DMS53 treated with DMSO at 0.1 percent for 48 hours (cell line): ENCODE measurements at regions not wholly inside any gene's neighbourhood (a gene's known extent, or its start where the extent isn't known, plus 50 kb on each side); places are given as distances from the start of the nearest gene placed in this dataset.
"Not testable (repeated sequence)": the region's sequence is repeated elsewhere in the genome, so short reads cannot be mapped to it uniquely, and the experiment has no call there.

ENCODE experiments used
- DNase-seq: peaks from one replicate; lab custom pipeline; 2025; ENCODE audit not compliant: unreplicated experiment; lab: John Stamatoyannopoulos, UW

DNA sequence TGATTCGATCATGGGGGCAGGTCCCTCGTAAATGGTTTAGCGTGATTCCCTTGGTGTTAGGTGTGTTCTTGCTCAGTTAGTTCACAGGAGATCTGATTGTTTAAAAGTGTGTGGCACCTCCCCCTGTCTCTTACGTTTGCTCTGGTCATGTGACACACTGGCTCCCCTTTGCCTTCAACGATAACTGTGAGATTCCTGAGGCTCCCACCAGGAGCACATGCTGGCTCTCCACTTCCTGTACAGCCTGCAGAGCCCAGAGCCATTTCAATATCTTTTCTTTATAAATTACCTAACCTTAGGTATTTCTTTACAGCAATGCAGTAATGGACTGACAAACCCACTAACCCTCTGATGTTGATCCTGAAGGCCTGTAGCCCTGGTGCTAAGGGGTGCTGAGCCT is 141.9 kb downstream of the FCRL5 start:
- DNase-seq: no peak

DNA sequence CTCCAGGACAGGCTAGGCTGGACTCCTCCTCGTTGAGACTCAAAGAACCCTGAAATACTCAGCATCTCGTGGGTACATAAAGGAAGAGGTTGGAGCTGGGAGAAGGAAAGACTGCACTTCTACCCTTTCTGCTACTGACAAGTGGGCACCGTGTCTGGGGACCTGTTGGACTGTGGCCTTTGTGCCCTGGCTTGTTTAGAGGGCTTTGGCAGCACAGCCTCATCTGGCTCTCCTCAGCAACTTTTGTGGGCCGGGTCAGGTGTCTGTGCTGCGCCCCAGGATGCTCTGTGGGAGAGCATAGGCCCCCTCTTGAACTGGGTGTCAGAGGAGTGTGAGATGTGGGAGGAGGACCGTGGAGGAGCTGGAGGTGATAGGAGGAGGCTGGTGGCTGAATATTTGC is 142.4 kb downstream of the FCRL5 start:
- DNase-seq: no peak

DNA sequence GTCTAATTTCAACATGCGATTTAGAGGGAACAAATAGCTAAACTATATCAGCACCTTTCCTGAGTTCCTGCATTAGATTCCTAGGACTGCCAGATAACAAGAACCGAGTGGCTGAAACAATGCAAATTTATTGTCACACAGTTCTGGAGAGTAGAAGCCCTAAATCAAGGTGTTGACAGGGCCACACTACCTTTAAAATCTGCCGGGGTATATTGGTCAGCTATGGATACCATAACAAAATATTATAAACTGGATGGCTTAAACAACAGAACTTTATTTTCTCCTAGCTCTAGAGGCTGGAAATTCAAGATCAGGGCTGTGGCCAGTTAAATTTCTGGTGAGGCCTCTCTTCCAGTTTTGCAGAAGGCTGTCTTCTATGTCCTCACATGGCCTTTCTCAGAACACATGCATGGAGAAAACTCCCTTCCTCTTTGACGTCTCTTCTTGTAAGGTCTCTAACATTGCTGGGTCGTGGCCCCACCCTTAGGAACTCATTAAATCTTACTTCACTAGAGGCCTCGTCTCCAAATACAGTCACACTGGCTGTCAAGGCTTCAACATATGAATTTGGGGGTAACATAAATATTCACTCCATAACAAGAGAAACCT is 144.3 kb downstream of the FCRL5 start:
- no peak for DNase-seq

DNA sequence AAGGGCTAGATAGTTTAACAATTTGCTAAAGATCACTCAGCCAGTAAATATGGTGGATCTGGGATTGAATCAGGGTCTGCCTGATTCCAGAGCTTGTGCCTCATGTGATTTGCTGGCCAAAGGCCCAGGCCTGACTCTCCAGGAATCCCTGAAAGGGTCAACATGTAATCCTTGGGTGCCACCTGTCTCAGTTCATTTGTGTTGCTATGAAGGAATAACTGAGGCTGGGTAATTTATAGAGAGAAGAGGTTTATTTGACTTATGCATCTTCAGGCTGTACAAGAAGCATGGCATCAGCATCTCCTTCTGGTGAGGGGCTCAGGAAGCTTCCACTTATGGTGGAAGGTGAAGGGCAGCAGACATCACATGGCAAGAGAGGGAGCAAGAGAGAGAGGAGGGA is 144.9 kb downstream of the FCRL5 start:
- DNase-seq: no peak

DNA sequence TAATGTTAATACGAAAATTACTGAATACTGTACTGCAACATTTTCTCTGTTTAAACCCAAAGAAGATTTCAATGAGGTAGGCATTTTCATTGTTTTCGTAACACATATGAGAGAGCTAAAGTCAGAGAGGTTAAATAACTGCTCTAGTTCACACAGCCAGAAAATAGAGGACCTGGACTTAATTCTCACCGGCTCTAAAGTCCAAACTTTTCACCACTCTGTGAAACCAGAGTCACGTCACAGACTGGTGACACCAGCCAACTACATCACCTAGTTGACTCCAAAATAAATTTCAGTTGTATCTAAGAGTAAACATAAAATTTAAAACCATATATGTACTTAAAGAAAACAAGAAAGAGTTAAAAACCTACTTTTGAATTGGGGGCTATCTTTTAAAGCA is 146.7 kb downstream of the FCRL5 start:
- DNase-seq: no peak

DNA sequence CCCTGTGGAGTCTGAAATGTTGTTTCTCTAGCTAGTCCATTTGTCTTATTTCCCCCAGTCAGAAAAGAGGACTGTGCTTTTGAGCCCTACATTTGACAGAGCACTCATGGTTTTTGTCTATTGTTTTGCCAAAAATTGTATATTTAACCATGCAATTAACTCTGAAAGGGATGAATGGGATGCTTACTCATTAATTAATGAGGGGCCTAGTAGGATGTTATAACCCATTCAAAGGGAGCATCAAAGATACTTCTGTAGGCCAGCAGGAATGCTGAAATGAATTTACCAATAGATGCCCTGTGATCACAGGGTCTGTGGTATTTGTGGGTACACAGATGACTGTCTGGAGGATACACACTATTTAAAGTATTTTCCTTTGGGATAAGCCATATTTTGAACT is 147.7 kb downstream of the FCRL5 start:
- DNase-seq: no peak

DNA sequence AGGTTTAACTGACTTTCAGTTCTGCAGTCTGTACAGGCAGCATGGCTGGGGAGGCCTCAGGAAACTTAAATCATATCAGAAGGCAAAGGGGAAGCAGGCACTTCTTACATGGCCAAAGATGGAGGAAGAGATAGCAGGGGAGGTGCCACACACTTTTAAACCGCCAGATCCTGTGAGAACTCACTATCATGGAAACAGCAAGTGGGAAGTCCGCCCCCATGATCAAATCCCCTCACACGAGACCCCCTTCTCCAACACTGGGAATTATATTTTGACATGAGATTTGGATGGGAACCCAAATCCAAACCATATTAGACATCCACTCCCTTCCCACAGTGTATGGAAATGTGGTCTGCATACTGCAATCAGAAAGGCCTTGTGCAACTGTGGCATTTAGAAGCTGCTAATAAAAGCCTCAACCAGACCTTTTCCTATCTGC is 148.2 kb downstream of the FCRL5 start:
- DNase-seq: no peak

DNA sequence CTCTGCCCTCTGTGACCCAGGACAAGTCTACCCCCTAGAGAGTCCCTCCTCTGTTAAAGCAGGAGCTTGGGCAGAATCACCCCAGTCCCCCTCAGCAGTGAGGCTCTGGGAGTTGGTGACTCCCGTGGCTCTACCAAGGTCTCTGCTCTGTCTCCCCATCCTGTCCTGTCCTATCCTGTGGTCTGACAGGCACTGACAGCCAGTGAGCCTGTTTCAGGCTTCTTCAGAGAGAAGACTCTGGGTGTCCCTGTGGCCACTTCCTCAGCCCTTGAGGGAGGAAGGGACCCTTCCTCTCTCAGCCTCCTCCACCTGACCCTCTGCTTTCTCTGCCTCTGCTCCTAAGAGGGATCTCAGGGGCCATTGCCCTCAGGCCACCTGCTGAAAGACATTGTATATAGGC is 148.7 kb downstream of the FCRL5 start:
- DNase-seq: no peak

DNA sequence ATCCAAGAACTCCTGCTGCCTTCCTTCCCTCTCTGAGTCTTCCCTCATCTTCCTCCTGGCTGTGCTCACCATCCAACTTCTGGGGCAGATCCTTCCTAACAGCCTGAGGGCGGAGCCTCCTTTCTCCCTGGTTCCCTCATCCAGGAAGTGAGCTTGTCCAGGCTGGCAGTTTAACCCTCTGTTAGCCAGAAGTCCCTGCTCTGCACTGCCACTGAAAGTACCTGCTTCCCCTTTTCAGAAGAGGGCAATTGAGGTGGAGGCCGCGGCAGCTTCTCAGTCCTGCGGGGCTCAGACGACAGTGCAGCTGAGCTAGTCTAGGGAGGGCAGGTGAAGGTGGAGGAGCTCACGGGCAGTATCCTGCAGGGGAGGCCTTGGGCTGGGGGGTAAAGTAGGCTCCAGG is 149.1 kb downstream of the FCRL5 start:
- DNase-seq: no peak

DNA sequence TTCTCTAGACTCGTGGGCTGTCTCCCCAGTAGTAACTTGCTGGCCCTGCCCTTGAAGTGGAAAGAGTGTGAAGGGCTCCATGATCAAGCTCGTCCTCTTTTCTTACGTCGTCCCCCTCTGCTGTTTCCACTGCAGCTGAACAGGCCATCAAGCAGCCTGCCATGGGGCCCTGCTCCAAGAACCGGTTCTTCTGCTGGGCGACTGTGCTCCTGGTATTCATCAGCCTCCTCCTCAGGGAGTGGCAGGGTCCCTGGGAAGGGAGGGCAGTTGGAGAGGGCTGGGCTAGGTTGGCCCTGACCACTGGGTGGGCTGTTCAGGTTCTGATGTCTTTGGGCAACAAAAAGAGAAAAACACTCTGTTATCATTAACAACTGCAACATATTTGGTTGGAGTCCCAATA is 151.5 kb downstream of the FCRL5 start:
- DNase-seq: no peak

DNA sequence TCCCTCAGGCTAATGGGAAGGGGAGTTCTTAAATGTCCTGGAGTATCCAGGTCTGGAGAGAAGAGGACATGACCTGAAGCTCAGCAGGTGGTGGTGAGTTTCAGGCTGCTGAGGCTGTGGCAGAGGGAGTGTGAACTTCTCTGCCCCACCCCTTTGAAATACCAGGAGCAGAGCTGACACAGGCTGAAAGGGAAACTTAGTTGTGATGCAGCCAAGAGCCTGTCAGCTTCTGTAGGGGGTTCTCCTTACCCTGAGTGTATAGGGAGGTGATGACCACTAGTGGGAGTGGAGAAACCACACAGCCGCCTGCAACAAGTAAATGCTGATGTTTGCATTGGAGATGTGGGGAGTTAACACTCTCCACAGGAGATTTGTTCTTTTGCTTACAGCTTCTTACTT is 152.3 kb downstream of the FCRL5 start:
- DNase-seq: no peak

DNA sequence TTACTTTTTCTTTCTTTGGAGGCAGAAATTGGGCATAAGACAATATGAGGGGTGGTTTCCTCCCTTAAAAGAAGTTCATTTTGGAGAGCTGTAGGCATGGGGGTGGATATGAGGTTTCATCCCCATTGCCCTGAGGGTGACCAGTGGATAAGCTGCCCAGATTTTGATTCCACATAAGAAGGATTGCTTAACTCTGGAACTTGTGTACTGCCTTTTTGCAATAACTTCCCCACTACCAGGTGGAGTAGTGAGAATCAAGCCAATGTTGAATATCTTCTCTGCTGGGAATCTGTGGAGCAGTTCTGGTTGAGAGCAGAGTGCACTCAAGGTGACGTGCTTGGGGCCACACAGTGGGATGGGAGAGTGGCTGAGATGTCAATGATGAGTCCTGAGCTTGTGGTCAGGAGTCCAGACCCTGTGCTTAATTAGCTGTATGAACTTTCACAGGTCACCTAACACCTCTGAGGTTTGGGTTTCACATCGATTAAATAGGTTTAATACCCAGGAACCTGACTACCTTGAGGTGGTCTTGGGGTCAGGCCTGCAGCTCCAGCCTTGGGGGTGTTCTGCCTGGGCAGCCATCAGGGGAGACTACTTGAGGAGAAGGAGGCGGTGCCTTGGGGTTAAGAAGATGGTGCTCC is 152.9 kb downstream of the FCRL5 start:
- DNase-seq: no peak

DNA sequence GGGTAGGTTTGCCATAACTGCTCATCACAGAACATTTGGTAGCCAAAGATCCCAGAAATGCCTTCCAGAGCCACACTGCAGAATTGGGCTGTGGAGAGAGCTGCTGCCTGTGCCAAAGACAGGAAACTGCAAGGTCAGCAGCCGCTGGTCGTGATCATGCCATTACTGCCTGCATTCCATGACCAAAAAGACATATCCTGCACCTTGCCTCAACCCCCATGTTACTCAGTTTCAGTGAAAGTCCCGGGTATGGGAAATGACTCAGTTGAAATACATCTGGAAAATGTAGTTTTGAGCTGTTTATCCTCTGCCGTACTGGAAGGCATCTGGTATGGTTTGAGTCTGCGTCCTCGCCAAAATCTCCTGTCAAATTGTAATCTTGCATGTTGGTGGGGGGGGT is 161.7 kb downstream of the FCRL5 start:
- no peak for DNase-seq

DNA sequence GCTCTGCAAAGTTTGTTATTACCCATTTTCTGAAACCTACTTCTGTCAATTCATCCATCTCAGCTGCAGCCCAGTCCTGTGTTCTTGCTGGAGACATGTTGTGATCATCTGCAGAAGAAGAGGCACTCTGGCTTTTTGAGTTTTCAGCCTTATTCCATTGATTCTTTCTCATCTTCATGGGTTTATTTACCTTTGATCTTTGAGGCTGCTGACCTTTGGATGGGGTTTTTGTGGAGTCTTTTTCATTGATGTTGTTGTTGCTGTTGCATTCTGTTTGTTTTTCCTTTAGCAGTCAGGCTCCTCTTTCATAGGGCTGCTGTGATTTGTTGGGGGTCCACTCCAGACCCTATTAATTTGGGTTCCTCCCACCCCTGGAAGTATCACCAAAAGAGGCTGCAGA is 164.3 kb downstream of the FCRL5 start:
- DNase-seq: no peak

DNA sequence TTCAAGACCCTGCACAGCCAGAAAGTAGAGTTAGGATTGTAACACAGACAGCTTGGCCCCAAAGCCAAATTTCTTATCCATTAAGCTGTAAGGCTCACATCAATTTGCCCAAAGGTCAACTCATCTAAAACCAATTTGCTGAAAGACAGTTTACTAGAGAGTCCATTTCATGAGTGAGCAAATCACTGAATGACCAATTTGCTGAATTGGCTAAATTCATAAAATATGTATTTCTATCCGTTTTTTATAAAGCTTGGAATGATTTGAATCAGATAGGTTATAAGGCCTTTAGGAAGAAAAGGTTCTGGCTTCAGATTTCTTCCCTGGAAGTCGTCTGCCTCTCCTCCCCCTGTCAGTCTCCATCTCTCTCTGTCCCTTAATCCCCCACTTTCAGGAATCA is 168.1 kb downstream of the FCRL5 start:
- DNase-seq: no peak

DNA sequence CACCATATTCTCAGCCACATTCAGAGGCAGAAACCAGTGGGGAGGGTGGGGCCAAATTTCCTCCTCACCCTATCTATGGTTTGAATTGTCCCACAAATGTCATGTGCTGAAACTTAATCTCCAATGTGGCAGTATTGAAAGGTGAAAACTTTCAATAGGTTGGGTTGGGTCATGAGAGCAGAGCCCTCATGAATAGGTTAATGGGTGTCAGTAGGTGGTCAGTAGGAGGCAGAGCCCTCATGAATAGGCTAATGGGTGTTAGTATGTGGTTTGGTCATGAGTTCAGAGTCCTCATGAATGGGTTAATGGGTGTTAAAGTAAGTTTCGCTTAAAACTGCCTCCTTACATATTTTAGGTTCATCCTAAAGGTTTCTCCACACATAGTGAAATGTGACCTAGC is 170.0 kb downstream of the FCRL5 start:
- no peak for DNase-seq

DNA sequence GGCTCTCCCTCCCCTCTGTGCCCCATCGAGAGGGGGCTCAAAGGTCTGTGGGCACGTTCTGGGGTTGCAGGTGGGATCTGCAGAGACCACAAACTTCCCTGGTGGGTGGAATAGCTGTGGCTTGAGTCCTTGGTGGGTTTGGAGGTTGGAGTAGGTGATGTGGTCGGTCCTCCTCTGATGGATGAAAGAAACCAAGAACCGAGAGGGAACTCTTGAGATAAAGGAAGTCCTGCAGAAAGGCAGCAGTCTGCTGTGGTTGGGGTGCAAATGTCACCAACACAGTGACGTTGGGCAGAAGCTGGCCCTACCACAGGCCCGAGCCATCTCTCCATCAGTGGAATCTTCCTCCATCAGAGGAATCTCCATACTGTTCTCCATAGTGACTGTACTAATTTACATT is 171.8 kb downstream of the FCRL5 start:
- no peak for DNase-seq

DNA sequence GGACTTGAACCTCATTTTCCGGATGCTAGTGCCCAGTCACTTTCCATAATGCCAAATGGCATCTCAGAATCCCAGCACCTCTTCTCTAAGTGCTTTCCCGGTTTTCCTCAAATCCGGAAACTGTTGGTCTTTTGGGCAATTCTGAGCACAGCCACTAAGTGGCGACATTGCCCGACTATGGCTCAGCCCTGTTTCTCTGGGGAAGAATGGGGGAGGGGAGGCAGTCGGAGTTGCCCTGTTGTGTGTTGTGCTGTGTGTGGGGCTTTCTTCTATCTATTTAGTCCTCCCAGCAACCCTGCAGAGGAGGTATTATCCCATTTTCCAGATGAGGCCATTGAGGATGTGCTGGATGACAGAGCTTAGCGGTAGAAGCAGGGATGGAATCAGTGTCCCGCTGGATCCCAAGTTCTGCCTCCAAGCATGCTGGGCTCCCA is 175.0 kb downstream of the FCRL5 start:
- DNase-seq: peak; percentile 32

DNA sequence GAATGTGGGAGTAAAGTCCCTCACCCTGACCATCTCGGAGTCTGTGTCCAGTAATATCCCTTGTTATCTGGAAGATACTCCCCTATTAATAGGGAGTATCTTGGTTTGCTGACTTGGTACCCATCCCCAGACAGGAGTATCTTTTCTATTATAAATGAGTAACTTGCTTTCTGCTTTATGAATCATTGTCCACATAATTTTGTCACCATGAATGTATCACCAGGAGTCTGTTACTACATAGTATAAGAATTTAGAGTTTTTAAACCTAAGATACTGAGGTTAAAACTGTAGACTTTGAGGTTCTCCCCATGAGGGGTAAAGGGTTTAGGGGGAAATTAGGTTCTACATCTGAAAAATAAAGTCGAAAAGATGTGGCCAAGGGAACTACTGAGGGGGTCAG is 175.6 kb downstream of the FCRL5 start:
- DNase-seq: no peak

DNA sequence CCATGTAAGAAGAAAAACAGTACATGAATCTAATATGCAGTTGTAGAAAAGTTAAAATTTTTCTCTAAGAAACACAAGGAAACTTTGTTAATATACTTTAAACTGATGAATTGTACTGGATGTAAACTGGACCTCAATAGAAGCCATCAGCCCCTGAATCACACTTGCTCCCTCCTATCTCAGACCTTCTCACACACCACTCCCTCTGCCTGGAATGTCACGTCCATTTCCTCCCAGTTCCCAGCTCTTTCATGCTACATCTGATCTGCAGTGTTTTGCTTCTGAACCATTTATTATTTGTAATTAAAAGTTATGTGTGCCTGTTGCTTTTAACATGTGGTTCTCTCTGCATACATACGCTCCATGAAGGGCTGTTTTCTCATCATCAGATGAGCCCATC is 180.0 kb downstream of the FCRL5 start:
- not testable (repeated sequence) for DNase-seq

DNA sequence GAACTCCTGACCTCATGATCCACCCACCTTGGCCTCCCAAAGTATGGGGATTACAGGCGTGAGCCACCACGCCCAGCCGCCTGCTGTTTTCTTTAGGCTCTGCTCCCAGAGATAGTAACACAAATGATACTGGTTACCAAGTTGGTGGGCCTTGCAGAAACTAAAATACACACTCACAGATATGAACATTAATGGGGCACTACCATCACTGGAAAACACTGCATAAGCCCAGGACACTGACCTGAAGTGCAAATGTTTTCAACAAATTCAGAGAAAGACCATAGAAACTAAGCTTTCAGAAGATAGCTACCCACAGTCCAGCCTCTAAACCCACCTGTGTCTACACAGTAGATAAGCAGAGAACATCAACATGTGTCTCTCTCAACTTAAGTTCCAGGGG is 180.5 kb downstream of the FCRL5 start:
- no peak for DNase-seq

DNA sequence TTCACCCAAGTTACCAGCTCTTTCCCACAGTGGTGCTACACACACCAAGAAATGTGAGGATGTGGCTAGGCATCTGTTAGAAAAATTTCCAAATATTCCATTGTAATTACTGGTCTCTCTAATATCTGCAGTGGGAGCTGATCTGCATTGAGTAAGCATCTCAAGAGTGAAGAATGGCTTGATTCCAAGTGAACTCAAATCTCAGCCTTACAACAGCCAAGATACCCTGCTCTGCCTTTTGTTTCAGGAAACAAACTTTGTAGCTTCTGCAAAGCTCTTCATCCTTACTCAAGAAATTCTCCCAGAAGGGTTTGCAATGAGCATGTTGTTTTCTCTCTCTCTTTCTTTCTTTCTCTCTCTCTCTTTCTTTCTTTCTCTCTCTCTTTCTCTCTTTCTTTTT is 181.1 kb downstream of the FCRL5 start:
- no peak for DNase-seq

DNA sequence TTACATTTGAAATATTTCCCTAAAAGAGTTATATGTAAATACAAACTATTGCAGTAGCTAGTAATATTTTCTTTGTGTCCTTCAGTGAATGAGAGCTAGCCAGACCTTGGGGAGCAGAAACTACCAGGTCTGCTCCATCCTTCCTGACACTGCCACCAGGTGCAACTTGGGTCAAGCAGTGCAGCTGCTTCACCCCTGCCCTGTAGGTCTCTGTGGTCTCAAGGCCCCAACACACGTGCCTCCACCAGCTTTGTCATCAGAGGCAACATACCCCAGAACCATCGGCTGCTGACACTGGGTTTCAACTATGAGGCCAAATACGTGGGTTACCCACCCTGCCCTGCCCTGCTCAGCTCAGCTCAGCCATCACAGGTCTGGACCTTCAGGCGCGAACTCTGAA is 181.6 kb downstream of the FCRL5 start:
- DNase-seq: no peak
